Stimulated activated naive CD8-positive, alpha-beta T cell treated with anti-CD3 and anti-CD28 coated beads, Interleukin-15, Interleukin-2, amounts not matched to agents 100 U/mL and 50 U/mL, for 24 hours (primary cell): ENCODE measurements at regions not wholly inside any gene's neighbourhood (a gene's known extent, or its start where the extent isn't known, plus 50 kb on each side); places are given as distances from the start of the nearest gene placed in this dataset.
"Not testable (repeated sequence)": the region's sequence is repeated elsewhere in the genome, so short reads cannot be mapped to it uniquely, and the experiment has no call there.

Experiments
- ATAC-seq: fragments of 150-1000 bp; cut with Tn5 transposase; one replicate; pipeline ENCODE4 v1.10.0; 2021
- DNase-seq: peaks from one replicate; pipeline ENCODE4 v3.0.0; 2021

DNA sequence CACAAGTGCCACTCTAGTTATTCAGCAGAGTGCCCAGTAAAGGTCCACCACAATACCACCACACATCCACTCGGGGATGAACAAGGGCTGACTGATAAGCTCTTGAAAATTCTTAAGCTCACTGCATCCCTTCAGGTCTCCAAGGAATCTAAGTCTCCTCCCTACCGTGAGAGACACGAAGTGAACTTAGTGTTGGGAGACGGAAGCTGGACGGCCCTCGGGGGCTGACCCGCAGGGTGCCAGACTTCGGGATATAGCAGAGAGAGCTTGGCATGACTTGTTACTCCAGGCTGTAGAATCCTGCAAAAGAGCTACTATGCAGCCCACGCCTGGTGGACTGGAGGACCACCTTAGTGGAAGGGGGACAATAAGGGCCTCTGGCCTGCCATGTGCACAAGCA lies 75.1 kb downstream of the LYZL1 start:
- DNase-seq, ATAC-seq: not testable (repeated sequence)

DNA sequence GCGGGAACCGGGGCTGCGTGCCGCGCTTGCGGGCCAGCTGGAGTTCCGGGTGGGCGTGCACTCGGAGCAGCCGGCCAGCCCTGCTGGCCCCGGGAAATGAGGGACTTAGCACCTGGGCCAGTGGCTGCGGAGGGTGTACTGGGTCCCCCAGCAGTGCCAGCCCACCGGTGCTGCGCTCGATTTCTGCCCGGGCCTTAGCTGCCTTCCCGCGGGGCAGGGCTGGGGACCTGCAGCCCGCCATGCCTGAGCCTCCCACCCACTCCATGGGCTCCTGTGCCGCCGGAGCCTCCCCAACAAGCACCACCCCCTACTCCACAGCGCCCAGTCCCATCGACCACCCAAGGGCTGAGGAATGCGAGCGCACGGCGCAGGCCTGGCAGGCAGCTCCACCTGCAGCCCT lies 77.3 kb downstream of the LYZL1 start:
- ATAC-seq, DNase-seq: not testable (repeated sequence)

DNA sequence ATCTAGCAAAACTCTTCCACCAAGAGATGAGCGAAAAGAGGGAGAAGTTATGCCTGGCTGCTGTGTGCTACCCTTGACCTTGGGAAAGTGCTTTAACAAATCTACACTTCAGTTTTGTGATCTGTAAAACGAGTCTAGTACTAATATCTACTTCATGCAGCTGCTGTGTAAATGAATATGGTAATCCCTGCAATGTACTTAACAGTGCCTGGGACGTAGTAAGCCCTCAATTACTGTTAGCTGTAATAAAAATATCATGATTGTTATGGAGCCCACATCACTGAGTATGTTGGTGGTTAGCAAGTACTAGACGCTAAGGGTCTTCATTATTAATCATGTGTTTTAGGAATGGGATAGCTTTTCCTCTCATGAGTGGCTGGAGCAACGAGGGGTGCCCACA lies 80.5 kb downstream of the LYZL1 start:
- DNase-seq (no peak), ATAC-seq (no peak)

DNA sequence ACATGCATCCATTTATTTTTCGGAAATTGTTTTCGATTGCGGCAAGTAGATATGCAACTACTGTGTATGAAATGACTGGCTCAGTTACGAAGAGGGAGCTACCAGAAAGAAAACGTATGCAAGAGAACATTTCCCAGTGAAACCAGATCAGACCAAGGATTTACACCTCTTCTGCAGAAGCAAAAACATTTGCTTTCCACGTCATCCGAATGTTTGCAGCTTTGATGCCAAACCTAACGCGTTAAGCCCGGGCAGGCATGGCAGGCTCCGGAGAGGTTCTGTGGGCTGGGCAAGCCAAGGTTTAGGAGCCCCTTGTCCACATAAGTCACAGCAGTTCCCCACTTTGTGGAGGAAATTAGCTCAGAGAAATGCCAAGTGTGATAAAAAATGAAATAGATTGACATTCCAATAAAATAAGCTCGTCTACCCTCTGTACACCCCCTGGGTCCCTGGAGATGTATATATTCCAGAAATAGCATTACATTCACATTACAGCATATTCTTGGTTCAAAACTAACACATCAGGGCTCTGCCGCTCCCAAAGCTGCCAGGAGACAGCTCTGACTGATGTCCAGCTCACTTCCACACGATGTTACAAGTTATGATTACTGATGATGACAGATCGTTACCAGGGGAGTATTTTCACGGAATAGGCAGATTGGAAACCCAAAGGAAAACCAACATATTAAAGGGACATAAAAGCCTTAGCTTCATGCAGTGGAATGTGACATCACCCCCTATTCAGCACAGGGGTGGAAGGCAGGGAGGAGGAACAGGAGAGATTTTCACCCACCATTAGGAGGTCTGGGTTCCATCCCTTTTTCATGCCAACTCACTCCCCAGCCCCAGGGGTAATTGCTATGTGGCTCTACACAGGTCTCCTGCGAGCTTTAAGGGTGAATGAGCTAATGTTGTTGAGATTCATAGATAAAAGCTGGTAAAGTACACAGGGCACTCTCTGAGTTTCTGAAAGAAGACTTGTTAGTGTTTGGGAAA lies 81.5 kb downstream of the LYZL1 start:
- DNase-seq (no peak), ATAC-seq (no peak)

DNA sequence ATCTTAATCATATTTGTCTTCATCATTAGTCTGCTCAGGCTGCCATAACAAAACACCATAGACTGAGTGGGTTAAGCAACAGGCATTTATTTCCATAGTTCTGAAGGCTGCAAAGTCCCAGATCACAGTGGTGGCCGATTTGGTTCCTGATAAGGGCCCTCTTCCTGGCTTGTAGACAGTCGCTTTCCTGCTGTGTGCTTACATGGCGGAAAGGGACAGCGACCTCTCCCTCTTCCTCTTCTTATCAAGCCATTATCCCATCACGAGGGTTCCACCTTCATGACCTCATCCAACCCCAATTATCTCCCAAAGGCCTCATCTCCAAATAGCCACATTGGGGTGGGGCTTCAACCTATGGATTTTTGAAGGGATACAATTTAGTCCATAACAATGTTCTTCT lies 84.0 kb downstream of the LYZL1 start:
- DNase-seq: no peak
- no peak for ATAC-seq

DNA sequence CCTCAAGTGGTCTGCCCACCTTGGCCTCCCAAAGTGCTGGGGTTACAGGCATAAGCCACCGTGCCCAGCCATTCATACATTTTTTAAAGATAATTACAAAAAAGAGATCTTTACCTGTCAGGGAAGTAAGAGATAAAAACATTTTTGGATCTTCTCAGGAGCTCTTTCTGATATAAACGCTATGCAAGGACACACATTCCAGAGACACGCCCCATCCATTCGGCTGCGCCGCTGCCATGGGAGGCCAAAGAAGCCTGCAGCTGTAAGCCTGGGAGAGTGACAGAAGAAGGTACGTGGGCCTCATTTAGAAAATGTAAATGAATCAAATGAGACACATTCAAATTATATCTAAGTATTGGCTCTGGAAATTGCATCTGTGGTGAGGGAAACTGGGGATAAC lies 85.3 kb downstream of the LYZL1 start:
- ATAC-seq (no peak), DNase-seq (no peak)

DNA sequence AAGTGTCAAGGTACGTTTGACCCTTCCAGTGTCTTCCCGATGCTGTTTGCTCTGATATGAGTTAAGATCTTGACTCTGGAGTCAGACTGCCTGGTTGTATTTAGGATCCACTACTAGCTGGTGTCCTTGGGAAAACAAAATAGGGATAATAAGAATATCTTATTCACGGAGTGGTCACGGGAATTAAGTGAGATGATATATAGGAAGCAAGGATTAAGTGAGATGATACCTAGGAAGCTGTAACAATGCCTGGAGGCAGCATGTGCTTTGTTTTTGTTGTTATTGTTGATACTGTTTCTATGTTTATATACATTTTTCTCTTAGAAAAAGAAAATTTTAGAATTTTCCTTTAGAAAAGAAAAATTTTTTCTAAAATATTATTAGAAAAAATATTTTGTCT lies 87.0 kb downstream of the LYZL1 start:
- DNase-seq (no peak), ATAC-seq (no peak)

DNA sequence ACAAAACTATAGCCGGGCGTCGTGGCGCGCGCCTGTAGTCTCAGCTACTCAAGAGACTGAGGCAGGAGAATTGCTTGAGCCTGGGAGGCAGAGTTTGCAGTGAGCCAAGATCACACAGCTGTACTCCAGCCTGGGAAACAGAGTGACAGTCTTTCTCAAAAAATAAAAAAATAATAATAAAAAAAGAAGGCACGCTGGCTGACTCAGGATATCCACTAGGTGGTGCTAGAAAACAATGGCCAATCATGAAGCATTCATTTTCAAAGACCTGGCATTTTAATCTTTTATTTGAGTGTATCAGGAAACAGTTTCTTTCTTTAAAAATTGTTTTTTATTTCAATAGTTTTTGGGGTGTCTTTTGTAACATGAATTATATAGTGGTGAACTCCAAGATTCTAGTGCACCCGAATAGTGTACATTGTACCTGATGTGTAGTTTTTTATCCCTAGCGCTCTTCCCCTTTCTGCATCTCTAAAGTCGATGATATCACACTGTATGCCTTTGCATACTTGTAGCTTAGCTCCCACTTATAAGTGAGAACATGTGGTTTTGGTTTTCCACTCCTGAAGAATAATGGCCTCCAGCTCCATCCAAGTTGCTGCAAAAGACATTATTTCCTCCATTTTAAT lies 88.6 kb downstream of the LYZL1 start:
- no peak for DNase-seq

DNA sequence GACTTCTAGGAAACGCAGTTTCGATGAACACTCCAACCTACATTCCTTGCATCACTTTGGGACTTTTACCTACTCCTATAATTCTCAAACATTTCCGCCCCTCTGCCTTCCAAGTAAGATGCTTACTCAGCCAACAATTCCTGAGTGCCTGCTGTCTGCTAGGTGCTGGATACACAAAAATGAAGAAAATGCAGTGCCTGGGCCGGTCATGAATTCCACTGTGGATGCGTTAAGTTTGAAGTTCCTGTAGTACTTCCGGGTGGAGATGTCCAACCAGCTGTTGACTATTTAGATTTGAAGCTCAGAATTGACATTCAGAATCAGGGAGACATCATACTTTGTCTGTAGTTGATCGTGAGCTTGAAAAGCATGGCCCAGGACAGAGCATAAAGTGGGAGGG lies 89.2 kb downstream of the LYZL1 start:
- no peak for DNase-seq

More for the DNA sequence above, 88.6 kb downstream of the LYZL1 start:
- ATAC-seq: no peak

DNA sequence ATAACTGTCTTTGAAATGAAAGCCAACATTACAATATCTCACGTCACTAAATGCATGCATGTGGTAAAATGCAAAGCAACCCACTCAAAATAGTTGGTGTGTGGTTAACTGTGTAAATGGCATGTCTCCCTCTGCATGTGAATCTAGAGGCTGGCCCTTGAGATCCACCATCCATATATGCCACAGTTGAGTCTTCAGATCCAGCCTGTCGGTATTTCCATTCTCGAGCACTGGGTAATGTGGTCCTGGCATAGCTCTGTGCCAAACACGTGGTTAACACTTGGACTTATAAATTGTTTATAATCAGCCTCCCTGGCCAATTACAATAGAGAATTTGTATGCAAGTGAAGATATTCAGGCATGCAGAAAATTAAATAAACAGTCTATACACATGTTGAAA lies 90.3 kb downstream of the LYZL1 start:
- ATAC-seq: no peak
- DNase-seq: no peak

More for the DNA sequence above, 89.2 kb downstream of the LYZL1 start:
- ATAC-seq: no peak

DNA sequence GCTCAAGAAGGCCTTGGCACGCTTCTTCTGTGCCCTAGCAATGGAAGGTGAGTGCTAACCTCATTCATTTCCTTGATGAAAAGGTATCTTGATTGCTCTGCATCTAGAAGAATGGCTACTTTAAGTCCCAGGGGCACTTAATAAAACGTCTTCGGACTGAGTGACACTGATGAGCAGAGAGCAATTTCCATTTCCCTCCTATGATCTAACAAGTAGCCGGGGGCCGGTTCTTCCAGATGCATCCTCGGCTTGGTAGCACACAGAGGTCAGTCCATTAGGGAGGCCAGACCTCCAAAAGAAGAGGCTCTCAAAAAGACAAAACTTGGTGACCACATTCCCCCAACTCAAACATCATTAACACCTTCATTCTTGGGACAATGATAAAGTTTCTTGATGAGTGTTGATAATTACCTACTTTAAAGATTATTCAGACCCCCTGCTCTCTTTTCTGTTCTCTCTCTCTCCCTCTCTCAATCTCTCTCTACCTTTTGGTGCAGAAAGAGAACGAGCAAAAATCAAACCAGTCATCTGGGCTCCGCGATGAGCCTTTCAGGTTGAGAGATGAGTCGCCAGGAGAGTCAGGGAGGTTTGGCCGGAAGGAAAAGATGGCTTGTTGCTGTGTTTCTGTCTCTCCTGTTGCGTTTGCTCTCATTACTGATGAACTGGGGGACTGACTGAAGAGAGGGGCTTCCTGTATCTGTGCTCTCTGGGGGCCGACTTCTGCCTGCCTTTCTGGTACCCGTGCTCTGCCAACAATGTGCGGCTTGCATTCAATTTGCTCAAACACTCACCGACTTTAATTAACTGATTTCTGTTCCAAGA lies 91.1 kb downstream of the LYZL1 start:
- not testable (repeated sequence) for ATAC-seq, DNase-seq

DNA sequence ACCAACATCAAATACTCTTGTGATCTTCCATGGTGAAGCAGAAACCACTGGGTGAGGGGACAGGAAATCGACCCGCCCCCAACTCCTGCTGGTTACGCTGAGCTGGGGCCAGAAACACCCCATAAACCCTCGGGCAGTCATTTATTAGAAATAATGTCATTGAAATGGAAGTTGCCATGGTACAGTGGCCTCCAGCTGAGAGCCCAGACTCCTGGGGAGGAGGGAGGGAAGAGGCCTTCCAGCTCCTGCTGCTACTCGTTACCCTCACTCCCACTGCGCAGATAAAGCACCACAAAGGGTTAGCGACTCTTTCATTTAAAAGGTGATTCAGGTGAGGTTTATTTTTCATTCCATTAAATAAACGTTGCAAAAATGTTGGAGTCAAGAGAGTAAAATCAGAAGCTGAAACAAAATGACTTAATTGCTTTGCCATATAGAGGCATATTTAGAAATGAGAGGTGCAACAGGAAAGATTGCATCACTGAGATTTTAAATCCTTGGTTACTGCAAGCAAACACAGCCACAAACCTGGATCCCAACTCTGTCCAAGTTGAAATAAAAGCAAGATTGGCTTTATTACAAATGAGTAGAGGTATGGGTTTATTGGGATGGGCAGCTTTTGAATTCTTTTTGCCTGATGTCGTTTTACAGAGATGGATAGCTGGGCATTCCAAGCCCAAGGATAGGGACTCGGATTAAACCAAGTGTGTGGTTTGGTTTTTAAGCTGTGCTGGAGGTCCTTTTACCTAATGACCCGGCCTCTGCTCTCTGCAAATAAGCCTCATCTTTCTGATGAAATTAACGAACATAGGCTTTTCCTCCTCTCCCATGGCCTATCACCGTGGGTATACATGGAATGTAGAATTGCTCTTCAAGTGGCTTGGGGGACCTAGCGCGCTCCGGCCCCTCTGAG lies 92.0 kb downstream of the LYZL1 start:
- ATAC-seq, DNase-seq: not testable (repeated sequence)

DNA sequence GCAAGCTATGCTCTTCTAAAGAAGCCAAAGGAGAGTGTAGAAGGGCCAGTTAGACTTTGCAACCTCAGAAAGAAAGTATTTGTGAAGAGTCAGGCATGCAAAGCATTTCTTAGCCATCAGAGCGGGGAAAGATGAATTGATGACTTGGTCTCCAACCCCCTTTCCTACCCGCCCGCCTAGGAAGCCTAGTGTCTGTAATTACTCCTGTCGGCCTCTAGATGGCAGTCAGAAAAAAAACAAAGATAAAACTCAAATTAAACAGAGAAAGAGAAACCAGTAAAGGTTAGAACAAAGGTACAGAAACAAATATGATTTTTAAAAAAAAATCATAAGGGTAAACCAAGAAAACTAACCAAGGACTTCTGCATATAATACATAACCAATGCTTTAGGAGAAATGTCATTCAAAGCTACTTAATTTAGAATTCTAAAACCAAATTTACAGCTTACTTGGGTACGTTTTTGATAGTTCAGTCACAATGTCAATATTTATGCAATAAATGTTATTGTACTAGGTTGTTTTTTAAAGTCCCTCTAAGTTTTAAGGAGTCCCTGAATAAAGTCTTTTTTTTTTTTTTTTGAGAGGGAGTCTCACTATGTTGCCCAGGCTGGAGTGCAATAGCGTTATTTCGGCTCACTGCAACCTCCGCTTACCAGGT lies 97.6 kb downstream of the LYZL1 start:
- DNase-seq: peak; percentile 10
- ATAC-seq: no peak

DNA sequence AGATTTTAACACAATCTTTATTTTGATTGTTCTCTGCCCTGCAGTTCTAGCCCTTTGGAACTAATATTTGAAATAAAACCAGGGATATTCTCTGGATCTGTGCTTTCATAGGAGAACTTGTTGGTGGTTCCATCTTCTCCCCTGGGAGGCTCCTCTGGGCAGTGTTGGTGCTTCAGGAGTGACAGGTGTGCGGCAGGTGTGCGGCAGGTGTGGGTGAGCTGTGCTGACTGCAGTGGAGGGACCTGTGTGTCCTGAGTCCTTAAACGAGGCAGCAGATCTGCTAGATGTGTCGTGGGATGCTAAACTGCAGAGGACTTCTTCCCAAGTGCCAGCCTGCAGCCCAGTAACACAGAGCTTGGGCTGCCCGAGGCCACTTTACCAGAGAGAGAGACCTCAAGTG lies 98.4 kb downstream of the LYZL1 start:
- DNase-seq (no peak), ATAC-seq (no peak)

DNA sequence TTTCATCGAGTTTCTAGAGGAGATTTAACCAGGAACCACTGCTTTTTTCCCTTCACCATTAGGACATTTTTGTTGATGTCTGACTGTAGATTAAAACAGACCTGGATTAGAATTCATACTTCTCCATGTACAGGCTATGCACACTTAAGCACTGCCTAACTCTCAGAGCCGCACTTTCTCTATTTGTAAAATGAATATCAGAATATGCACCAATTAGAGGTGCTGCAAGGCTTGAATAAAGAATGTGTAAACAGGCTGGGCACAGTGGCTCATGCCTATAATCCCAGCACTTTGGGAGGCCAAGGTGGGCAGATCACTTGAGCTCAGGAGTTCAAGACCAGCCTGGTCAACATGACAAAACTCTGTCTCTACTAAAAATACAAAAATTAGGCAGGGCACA lies 99.2 kb downstream of the LYZL1 start:
- not testable (repeated sequence) for ATAC-seq, DNase-seq

DNA sequence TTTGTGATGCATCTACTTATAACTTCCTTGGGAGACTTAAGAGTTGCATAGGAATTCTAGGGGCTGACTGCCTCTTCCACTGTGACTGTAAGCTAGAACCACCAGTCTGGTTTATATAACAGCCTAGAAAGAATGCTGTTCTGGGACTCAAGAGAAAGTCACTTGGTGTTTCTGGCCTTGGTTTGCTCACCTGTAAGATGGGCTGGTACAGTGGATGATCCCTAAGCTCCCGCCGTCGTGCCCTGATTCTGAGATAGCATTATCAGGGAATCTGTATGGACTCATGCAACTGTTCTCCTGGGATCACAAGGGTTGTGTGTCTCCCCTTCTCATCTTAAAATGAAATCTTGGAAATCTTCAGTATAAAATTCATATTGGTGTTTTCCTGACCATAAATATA lies 100.6 kb downstream of the LYZL1 start:
- no peak for ATAC-seq
- DNase-seq: no peak

DNA sequence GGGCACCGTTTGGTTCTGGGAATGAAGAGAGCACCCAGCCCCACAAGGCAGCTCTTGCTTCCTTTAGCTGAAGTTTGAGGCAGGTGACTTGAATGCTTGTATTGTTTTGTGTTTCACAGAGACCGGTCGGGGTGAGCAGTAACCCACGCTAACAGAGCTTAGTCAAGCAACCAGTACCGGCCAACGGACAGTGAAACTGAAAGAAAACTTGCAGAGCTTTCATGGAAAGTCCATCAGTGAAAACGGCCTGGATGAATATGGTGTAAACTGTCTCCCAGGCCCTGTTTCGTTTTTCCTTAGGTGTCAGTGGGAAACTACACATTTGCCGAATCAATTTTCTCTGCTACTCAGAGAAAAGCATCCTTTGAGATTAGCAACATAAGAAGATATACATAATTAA lies 101.1 kb downstream of the LYZL1 start:
- DNase-seq: no peak
- ATAC-seq: no peak

DNA sequence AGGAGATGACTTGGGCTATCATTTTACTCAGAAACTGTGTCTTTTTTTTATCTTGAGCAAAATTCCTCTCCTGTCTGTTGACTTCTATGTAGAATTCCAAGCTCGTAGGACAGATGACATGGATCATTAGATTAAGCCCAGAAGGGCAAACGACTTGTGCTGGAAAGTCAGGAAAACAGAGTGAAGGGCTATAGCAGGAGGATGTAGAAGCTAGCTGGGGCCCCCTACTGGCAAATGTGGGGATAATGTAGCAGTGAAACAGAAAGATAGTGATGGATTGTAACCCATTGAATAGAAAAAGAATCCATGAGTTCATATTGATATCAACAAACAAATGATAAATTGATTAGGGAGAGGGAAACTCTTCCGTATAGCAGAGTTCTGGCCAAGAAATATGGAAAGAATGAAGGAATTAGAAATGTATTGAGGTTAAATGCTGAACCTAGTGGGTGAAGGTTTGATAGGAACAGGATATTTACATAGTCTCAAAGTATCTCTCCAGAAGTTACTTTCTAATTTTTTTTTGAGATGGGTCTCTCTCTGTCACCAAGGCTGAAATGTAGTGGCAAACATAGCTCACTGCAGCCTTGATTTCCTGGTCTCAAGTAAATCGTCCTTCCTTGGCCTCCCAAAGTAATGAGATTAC lies 103.6 kb downstream of the LYZL1 start:
- no peak for ATAC-seq

DNA sequence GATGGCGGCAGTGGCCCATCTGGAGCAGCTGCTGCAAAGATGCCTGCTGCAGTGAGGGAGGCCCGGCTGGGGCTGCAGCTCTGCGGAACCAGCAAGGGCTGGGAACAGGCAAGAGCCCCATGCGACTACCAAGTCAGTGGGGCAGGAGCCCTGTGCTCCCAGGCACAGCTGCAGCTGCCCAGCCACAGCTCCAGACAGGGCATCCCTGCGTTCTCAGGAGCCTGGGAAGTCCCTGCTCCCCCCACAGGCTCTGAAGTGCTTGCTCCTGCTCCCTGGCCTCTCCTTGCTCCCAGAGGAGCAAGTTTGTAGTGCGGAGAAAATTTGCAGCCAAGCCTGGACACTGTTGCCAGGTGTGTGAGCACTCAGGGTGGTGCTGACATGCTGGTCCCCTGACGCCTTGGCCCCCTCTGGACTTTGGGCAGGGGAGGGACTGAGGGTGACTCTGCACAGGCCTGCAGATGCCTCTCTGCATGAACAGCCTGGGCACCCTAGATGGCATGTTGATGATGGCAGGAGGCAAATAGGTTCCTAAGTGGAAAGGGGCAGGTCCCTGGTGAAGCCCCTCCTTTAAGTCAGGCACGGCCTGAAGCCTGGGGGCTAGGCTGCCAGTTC lies 105.6 kb downstream of the LYZL1 start:
- ATAC-seq: no peak

More for the DNA sequence above, 103.6 kb downstream of the LYZL1 start:
- DNase-seq: peak; percentile 44

DNA sequence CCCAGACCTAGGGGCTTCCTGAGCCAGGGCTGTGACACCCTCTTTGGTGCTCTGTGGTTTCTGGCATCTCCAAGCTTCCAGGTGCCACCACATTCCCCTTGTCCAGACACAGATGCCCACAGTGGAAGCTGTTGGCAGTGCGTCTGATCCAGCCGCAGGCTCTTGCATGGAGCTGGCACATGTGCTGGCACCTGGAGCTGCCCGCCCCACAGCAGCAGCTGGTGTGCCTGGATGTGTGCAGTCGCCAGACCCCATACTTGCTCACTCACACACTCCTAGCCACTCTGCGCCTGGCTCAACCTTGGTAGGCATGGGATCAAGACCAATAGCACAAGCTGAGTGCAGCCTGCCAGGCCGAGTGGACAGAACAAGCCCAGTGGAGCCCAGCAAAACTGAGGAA lies 106.5 kb downstream of the LYZL1 start:
- ATAC-seq: no peak
- DNase-seq: no peak

More for the DNA sequence above, 105.6 kb downstream of the LYZL1 start:
- no peak for DNase-seq
